Osteoblast (primary cell): ENCODE measurements at regions not wholly inside any gene's neighbourhood (a gene's known extent, or its start where the extent isn't known, plus 50 kb on each side); places are given as distances from the start of the nearest gene placed in this dataset.
A peak's percentile ranks its signal among the peaks of the same experiment; 100 is the strongest.

ENCODE experiments used
- DNase-seq: peaks from one replicate; pipeline ENCODE4 v3.0.0; 2011; ENCODE audit warnings: low spot score, mixed read lengths; ENCODE audit not compliant: insufficient read length; ENCODE audit errors: missing footprints
- H2AFZ ChIP-seq: 2 replicates; pipeline ENCODE4 v1.6.0; 2011; ENCODE audit warnings: mild to moderate bottlenecking, low read length
- H3K27ac ChIP-seq: 2 replicates; pipeline ENCODE4 v1.5.1; 2011; ENCODE audit warnings: mild to moderate bottlenecking, low read depth, low read length, moderate library complexity
- H3K27me3 ChIP-seq: 2 replicates; pipeline ENCODE4 v1.6.0; 2012; ENCODE audit warnings: mild to moderate bottlenecking, control low read depth, inconsistent platforms, low read length, moderate library complexity; ENCODE audit not compliant: insufficient read depth
- H3K36me3 ChIP-seq: 2 replicates; pipeline ENCODE4 v1.5.1; 2011; ENCODE audit warnings: mild to moderate bottlenecking, low read length, control low read depth, moderate library complexity; ENCODE audit not compliant: insufficient read depth
- H3K4me1 ChIP-seq: 2 replicates; pipeline ENCODE4 v1.5.1; 2011; ENCODE audit warnings: mild to moderate bottlenecking, low read length, control low read depth, moderate library complexity; ENCODE audit not compliant: insufficient read depth
- H3K4me2 ChIP-seq: 2 replicates; pipeline ENCODE4 v1.6.0; 2011; ENCODE audit warnings: mild to moderate bottlenecking, low read length; ENCODE audit not compliant: insufficient read depth
- H3K4me3 ChIP-seq: fragments of 200-600 bp; sonication (generic); 3 replicates; pipeline ENCODE4 v1.5.1; 2012; ENCODE audit warnings: mild to moderate bottlenecking, low read length, inconsistent platforms; ENCODE audit not compliant: insufficient read depth
- H3K79me2 ChIP-seq: 2 replicates; pipeline ENCODE4 v1.6.0; 2012; ENCODE audit warnings: mild to moderate bottlenecking, low read length, control low read depth, inconsistent platforms; ENCODE audit not compliant: insufficient read depth
- H3K9me3 ChIP-seq: 2 replicates; pipeline ENCODE4 v1.5.1; 2011; ENCODE audit warnings: low read depth, low read length, control low read depth
- H4K20me1 ChIP-seq: 2 replicates; pipeline ENCODE4 v1.6.0; 2012; ENCODE audit warnings: mild to moderate bottlenecking, low read length, control low read depth; ENCODE audit not compliant: insufficient read depth
- CTCF ChIP-seq: IDR thresholded peaks from 2 replicates; pipeline ENCODE4 v1.5.1; 2011; ENCODE audit warnings: mild to moderate bottlenecking, low read depth, low read length, moderate library complexity; ENCODE audit errors: extremely low read depth

DNA sequence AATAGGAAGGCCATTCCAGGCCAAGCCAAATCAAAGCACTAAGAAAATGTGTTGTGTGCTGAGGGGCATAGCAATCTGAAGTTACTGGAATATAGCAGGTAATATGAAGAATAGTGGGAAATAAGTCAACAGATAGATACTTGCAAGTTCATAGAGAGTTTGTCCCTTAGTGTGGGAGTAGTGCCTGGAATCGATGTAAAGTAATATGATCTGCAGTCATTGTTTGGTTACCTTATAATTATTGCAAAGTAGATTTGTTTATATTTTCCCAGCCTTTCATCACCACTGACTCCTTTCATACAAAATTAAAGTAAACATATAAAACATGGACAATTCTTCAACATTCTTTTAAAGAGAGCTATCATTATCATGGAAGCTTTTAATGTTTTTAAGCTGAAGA lies 420.9 kb upstream of the NECTIN3 start:
- Histone ChIP-seq H3K4me1 (no peaks in the 10 kb centered on the region), H3K9me3 (no peaks in the 10 kb centered on the region), H2AFZ (peak overlapping the region; percentile 42), H3K36me3 (no peaks in the 10 kb centered on the region), H3K4me2 (no peak overlapping the region), H3K27me3 (no peaks in the 10 kb centered on the region), H4K20me1 (no peaks in the 10 kb centered on the region), H3K27ac (no peak overlapping the region), H3K4me3 (no peak overlapping the region), H3K79me2 (no peaks in the 10 kb centered on the region)
- no peak for TF ChIP-seq CTCF
- no peak for DNase-seq

DNA sequence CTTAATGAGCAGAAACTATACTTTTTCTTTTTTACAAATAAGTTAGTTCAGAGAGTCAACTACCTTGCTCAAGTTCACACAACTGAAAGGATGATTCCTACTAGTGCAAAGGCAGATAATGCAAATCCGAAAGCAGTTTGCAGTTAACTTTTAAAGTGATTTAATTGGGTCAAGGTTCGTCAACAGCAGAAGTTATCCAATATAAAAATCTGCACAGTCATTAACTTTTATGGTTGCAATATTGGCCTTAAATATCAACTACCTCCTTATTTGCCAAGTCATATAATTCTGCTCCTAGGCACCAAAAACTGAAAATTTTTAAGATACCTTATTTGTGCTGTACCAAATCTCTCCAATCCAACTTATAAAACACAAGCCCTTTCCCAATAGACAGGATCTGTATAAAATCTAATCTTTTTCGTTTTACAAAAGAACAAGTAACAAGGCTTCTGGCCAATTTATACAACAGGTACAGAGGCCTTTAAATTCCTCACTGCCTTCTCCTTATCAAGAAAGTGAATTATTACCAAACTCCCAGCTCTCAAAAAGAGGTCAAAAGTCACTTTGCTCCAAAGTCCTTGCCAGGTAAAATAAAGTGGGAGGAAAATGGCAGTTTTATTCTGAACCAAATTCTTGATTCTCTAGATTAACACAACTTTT lies 416.6 kb upstream of the NECTIN3 start:
- H4K20me1 ChIP-seq, result no peaks in the 10 kb centered on the region
- TF ChIP-seq CTCF, result no peak
- no peaks in the 10 kb centered on the region for H3K27me3 ChIP-seq
- no peaks in the 10 kb centered on the region for H3K79me2 ChIP-seq
- no peak overlapping the region for H3K27ac ChIP-seq
- no peak overlapping the region for H3K4me2 ChIP-seq
- H3K4me3 ChIP-seq, result no peak overlapping the region
- H3K36me3 ChIP-seq, result no peaks in the 10 kb centered on the region
- peak; percentile 4 for DNase-seq
- H3K4me1 ChIP-seq, result no peaks in the 10 kb centered on the region
- H3K9me3 ChIP-seq, result no peaks in the 10 kb centered on the region
- no peak overlapping the region for H2AFZ ChIP-seq

GRCh38 chr3:110656394-110657025 lies 415.1 kb upstream of the NECTIN3 start:
- Histone ChIP-seq H3K79me2 (no peaks in the 10 kb centered on the region), H3K4me1 (no peaks in the 10 kb centered on the region), H3K4me3 (no peak overlapping the region), H4K20me1 (no peaks in the 10 kb centered on the region), H3K36me3 (no peaks in the 10 kb centered on the region), H3K27me3 (no peaks in the 10 kb centered on the region), H3K4me2 (no peak overlapping the region), H2AFZ (no peak overlapping the region), H3K9me3 (no peaks in the 10 kb centered on the region), H3K27ac (no peak overlapping the region)
- no peak for DNase-seq
- no peak for TF ChIP-seq CTCF

DNA sequence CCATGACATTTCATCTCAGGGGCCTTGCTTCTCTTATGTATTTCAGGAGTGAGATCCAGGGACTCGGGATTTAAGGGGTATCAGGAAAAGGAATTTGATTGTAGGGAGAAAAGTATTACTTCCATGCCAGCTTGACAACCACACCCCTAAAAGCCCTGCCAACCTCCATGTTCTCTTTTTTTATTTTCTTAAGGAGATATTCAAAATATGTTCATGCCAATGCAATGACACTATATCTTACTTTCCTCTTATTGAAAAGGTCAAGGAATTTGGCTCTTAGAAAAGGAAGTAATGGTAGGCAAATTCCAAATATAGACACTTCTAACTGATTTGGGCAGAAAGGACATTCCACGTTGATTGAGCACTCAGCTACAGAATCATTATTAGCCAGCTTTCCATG lies 407.5 kb upstream of the NECTIN3 start:
- H2AFZ ChIP-seq, result peak overlapping the region; percentile 52
- no peaks in the 10 kb centered on the region for H3K36me3 ChIP-seq
- no peak overlapping the region for H3K4me3 ChIP-seq
- no peak overlapping the region for H3K27ac ChIP-seq
- TF ChIP-seq CTCF, result no peak
- H3K9me3 ChIP-seq, result no peaks in the 10 kb centered on the region
- no peak for DNase-seq
- no peaks in the 10 kb centered on the region for H3K27me3 ChIP-seq
- H3K79me2 ChIP-seq, result no peaks in the 10 kb centered on the region
- peak overlapping the region; percentile 57 for H3K4me2 ChIP-seq
- H4K20me1 ChIP-seq, result no peaks in the 10 kb centered on the region
- peaks cover 14% of the 10 kb centered on the region for H3K4me1 ChIP-seq
